Left renal pelvis (tissue), 4 donors: ENCODE measurements at regions not wholly inside any gene's neighbourhood (a gene's known extent, or its start where the extent isn't known, plus 50 kb on each side); places are given as distances from the start of the nearest gene placed in this dataset.
"Not testable (repeated sequence)": the region's sequence is repeated elsewhere in the genome, so short reads cannot be mapped to it uniquely, and the experiment has no call there.

Experiments used
- DNase-seq, 4 donors: peaks; one replicate each; pipeline ENCODE4 v3.0.0-alpha.2; 2013; ENCODE audit warnings: low read depth in 4 of 4, low spot score in 3 of 4

DNA sequence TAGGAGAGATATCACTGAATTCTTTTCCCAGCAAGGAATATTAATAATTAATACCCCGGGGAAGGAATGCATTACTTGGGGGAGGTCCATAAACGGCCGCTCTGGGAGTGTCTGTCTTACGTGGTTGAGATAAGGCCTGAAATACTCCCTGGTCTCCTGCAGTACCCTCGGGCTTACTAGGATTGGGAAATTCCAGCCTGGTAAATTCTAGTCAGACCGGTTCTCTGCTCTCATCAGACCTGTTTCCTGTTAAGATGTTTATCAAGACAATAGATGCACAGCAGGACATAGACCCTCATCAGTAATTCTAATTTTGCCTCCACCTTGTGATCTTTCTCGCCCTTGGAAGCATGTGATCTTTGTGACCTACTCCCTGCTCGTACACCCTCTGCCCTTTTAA lies 162.8 kb upstream of the KCND2 start:
- DNase-seq = no peak

DNA sequence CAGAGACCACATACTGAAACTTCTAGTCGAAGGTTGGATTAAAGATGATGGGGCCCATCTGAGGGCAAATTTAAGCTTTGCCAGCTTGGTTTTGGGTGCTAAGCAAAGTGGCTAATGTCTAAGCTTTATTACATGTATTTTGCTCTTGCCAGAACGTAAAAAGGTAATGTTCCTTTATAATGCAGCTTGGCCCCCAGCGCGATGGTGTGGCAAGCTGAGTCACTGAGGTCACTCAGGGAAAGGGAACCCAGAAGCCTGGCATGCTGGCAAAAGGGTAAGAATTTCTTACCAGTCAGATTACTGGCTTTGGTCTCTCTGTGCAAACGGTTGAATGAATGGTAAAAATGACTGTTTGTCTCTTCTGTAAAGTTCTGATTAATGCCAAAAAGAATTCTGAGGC lies 158.3 kb upstream of the KCND2 start:
- DNase-seq = no peak

DNA sequence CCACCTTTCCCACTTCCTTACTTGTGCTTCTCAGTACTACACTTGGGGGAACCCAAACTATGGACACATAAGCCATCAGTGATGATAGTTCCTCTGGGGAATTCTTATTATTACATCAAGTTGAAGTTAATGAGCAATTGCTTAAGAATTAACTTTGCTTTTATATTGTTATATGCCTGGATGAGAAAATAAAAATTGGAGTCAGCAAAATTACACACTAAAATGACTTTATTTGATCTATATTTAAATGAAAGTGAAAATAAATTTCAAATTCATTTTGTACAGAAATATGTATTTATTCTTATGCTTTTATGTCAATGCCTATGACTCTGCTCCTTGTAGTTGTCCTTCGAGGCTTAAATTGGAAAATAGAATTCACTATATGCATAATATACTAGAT lies 149.4 kb upstream of the KCND2 start:
- no peak for DNase-seq

DNA sequence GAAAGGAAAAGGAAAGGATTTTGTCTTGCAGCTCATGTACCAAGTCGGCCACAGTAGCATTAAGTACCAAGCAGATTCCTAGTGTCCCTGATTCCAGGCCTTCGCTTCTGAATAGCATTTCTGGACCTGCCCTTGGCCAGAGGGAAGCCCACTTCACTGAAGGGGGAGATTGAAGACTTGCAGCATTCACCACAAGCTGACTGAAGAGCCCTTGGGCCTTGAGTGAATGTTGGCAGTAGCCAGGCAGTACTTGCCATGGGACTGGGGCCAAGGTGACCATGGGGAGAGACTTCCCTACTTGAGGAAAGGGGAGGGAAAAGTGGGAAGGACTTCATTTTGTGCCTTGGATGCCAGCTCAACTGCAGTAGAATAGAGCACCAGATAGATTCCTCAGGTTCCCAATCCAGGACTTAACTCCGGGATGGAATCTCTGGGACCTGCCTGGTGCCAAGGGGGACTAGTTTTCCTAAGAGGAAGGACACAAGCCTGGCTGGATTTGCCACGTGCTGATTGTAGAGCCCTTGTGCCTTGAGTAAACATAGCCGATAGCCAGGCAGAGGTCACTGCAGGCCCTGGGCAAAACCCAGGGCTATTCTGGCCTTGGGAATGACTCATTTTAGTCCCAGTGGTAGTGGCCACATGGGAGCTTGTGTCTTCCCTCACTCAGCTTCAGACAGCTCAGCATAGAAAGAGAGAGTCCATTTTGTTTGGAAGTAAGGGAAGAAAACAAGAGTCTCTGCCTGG lies 141.7 kb upstream of the KCND2 start:
- DNase-seq = no peak

DNA sequence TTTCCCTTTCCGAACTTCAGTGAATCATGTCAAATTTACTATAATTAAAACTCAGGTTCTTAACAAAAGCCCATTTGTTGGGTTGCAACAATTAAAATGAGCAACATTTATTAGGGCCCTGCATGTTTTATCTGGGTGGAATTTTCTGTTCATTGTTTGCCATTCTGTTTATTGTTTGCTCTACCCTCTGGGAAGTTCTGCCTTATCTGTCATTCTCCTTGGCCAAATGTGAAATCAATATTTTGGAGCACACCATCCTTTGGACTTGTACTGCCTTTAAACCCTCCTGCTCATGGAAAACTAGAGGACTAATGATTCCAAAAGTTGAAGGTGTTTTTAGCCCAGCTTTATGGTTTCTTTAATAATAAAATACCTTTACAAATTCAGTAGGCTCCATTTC lies 134.5 kb upstream of the KCND2 start:
- no peak for DNase-seq

DNA sequence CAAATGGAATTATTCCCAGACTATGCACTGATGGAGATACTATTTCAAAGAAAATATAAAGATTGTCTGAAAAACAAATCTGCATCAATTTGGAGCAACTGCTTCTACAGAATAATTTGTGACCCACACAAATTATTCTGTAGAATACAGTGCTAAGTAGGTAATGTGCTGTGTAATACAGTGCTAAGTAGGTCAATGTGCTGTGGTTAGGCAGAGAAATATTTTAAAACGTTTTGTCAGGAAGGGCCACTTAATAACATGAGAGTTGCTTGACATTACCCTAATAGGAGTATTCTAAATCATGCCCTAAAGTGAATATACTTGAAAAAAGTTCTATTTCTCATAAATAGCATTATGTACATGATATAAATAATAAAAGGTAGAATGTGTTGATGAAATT lies 116.5 kb upstream of the KCND2 start:
- DNase-seq = no peak

DNA sequence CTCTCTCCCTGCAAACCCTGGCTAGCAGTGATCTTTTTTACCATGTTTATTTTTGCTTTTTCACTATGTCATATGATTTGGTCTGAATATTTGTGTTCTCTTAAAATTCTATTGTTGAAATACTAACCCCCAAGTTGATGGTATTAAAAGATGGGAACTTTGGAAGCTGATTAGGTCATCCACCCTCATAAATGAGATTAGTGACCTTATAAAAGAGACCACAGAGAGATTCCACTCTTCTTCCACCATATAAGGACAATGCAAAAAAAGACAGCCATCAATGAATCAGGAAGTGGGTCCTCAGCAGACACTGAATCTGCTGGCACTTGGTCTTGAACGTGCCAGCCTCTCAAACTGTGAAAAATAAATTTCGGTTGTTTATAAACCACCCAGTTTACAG lies 112.8 kb upstream of the KCND2 start:
- no peak for DNase-seq

DNA sequence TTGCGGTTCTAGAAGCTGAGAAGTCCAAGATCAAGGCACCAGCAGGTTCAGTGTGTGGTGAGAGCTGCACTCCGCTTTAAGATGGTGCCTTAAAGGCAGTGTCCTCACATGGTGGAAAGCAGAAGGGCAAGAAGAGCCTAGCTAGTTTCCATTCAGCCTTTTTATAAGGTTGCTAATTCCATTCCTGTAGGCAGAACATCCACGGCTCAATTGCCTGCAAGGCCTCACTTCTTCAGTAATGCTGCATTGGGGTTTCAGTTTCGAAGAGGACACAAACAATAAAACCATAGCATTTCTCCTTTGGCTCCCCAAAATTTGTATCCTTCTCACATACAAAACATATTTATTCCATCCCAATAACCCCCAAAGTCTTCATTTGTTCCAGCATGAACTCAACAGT lies 109.5 kb upstream of the KCND2 start:
- DNase-seq = no peak

DNA sequence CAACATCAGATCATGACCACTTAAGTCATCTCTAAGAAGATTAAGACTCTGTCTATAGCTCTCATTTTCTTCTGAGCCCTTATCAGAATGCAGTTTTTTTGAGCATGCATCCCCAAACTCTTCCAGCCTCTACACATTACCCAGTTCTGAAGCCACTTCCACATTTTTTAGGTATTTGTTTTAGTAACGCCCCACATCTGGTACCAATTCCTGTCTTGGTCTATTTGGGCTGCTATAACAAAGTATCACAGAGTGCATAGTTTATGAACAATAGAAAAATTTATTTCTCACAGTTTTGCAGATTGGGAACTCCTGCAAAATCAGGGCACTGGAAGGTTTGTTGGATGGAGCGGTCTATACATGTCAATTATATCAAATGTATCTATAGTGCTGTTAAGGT lies 107.7 kb upstream of the KCND2 start:
- no peak for DNase-seq

DNA sequence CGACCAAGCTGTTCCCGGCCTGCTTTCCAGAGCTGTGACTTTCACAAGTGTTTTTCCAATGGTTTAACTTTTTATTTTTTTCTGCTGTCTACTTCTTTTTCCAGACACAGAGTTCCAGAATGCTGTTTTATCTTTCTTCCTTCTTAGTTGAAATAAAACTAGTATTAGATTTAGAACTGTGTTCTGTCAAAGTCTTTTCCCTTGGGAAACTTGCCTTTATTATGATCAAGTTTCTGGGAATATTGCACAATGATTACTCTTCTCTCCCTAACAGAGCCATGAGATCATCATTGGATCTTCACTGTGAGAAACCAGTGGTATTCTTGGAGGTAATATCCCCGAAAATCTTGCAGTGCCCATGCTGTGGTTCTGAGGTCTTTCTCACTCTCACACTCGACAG lies 104.9 kb upstream of the KCND2 start:
- no peak for DNase-seq

DNA sequence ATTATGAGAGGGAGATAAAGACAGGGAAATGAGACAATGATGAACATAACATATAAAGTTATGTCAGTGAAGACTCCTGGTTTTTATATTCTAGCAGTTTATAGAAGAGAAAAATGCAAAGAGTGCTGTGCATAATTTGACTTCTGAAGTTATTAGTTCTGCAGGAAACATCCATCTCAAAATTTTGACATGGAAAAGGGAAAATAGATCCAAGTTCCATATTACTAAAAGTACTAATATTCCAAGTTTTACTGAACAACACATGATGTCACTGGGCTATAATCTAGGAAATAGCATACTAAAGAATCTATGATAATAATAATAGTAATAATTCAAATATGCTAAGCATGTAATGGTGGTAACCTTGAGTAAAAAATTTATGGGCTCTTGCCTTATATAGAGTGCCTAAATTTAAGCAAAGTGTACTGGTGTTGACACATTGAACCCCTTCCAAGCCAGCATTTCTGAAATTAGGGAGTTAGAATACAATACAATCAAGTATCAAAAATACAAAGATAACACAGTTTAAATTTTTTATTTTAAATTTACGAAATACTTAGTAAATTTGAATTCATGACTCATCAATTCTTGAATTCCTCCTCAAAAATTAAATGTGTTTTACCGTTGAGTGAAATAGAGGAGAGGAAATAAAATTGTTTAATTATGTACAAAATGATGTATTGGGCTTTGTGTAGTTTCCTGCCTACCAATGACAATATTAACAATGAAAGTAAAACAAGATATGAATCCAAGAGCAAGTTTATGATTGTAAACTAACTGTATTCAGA lies 102.8 kb upstream of the KCND2 start:
- DNase-seq = no peak

DNA sequence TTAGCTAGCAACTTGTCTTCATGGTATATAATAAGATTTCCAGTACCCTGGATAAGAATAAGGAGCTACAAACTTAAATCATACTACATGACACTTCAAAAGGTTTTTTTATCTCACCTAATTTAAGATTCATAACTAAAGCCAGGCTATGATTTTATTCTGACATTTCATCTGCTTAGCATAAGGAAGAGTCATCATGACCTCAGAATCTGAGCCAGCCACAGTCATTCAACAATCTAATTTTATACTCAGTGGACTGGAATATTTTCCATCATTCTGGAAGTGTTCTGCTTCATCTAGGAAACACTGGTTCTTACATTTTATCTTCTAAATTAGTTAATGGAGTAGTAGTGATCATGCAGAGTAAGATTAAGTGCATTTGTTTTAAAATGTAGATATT lies 102.1 kb upstream of the KCND2 start:
- no peak for DNase-seq

DNA sequence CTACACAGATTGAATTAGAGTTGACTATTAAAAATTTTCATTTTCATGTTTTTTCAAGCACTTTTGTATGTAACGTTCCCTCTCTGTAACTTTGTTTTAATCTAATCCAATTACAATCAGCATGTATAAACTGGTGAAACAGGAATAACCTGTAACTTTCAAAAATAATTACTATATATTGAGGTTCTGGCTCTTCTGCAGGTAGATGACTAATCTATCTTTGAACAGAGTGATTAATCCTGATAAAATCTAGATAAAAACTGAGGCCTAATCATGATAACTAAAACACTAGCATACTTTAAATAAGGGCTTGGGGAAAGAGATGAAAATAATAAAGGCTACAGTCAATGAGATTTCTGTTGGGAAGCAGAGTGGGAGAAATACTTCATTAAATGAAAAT lies 101.6 kb upstream of the KCND2 start:
- DNase-seq = no peak

DNA sequence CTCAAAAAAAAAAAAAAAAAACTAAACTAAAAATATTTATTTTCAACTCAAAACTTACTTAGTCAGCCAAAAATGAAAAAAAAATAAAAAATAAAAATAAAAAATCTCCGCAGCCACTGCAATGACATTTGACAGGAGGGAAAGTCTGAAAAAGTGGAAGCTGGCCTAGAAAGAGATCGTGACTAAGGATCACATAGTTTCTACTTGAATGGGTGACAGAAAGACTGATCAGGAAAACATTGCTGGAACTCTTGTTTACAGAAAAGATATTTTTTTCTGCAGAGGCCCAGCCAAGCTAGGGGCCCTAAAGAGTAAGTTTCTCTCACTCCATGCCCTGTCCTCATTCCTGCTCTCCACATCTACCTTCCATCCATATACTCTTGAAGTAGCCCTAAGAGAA lies 92.8 kb upstream of the KCND2 start:
- DNase-seq = no peak

DNA sequence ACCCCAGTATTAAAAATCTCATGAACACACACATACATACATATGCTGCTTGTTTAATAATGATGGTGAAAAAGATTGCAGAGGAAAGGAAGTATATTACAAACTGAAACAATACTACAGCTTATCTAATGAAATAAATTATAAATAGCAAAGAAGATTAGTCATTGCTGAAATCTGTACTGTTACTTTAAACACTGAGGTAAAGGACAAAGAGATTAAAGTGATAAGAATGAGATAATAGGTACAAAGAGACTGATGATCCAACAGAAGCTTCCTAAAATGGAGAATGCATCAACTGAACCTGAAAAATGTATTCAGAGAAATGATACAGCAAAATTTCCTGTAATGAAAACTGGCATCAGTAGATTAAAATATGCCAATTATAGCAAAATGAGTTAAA lies 91.5 kb upstream of the KCND2 start:
- DNase-seq = no peak

DNA sequence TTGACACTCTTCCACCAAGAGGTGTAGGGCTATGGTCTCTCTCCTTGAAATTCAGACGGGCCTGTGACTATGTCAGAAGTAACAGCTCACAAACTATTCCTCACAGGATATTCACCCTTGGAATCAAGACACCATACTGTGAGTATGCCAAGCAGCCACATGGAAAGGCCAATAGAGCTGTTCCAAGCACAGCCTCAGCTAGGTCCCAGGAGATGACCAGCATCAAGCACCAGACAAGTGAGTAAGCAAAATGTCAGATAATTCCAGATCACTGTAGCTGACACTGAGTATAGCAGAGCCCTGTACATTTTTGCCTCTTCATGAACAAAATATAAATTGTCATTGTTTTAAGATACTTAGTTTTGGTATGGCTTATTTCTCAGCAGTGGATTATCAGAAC lies 88.1 kb upstream of the KCND2 start:
- DNase-seq = no peak

DNA sequence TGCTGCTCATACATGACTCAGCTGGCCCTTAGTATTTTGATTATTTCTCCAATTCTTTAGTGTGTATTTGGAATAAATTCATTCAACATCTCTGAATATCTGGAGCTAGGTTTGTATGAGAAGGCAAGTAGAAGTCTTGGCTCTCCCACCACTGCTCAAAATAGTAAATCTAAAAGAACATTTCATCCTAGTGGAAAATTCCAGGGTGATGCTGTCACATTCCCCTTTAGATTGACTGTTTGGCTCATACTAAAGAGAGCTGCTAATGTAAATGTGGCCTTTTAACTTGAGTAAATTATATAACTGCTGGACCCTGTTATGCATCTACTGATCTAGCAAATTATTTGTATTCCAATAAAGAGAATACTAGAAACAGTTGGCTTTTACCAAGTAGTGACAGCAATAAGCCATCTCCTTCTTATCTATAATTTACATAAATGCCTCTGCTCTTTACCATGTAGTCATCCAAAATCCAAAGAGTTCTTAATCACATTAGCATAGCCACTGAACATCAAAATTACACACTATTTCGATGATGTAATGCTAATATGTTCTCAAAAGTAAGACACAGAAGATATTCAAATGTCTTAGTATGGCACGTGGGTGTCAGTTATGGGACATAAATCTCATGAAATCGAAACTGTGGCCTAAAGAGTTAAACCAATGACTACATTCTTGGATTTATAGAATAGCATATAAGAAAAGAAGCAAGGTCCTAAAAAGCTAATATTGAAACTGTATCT lies 86.9 kb upstream of the KCND2 start:
- no peak for DNase-seq

DNA sequence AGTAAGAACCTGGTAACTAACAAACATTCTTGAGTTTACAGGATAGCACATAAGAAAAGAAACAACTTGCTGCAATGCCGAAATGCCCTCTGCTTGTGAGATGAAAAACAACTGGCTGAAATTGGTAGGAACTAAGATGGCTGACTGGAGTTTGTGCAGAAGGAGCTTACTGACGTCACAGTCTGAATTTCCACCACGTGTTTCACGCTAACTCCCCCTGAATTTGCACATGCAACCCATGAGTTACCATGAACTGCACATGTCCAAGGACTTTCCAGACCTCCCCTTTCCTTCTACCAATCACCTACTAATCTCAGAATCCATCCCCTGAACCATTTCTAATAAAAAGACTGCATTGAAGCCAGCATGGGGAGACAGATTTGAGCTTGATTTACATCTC lies 86.3 kb upstream of the KCND2 start:
- no peak for DNase-seq

DNA sequence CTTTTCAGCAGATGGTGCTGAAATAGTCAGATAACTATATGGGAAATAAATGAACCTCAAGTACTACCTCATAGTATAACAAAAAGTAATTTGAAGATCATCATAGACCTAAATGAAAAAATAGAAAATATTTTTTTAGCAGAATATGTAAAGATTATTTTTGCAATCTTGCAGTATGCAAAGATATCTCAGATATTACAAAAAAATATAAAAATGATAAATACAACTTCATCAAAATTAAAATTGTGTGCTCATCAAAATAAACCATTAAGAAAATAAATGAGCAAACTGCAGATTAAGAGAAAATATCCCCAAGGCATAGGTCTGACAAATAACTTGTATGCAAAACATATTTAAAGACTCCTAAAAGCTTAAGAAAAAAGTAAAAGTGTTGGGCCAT lies 83.4 kb upstream of the KCND2 start:
- DNase-seq = no peak

DNA sequence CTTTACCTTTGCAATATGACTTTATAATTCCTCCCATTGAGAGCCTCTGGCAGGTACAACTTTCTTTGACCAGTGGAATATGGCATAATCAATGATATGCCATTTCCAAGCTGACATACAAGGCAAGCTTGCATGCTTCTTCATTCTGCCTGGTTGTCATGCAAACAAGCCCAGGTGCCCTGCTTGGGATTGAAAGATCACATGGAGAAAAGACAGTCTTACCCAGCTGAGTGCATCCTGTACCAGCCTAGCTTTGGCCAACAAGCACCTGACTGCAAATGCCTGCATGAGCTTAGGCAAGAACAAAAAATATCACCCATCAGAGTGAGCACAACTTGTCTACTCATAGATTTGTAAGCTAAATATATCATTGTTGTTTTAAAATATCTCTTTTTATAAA lies 82.9 kb upstream of the KCND2 start:
- no peak for DNase-seq

DNA sequence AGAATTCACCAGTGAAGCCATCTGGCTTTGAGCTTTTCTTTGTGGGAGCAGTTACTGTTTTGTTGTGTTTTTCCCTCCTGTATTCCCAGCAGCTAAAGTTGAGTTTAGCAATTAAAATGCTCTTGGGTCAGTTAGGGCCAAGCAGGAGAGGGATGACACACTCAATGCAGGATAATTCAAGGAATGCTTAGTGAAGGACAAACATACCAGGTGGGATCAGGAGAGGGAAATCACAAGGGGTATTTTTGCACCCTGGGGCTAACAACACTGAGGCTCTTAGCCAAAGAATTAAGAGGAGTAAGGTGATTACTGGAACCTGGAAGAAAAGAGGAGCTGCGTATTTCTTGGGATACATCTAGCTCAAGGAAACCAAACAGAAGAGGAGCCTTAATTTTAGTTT lies 82.4 kb upstream of the KCND2 start:
- DNase-seq = no peak

DNA sequence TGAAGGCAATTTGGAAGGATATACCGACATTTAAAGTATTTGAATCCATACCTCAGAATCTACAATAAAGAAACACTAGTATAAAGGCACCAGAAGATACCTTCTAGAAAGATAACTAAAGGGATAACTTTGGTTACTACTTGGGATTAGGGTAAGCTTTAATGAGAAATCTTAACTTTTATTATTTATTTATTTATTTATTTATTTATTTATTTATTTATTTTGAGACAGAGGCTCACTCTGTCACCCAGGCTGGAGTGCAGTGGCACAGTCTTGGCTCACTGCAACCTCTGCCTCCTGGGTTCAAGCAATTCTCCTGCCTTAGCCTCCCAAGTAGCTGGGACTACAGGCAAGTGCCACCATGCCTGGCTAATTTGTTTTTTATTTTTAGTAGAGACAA lies 81.6 kb upstream of the KCND2 start:
- DNase-seq = not testable (repeated sequence)
